CD4-positive, CD25-positive, alpha-beta regulatory T cell (primary cell): ENCODE measurements at regions not wholly inside any gene's neighbourhood (a gene's known extent, or its start where the extent isn't known, plus 50 kb on each side); places are given as distances from the start of the nearest gene placed in this dataset.

Experiments used
- ATAC-seq, 2 donors: fragments of 150-1000 bp; cut with Tn5 transposase; one replicate each; pipeline ENCODE4 v1.10.0; 2021; ENCODE audit warnings: low read depth in 2 of 2, moderate number of reproducible peaks in 2 of 2, moderate library complexity in 1 of 2
- DNase-seq, 3 donors: peaks; one replicate each; pipeline versions ENCODE4 v3.0.0 to v3.0.0-alpha.2; 2012 to 2022; ENCODE audit warnings: mixed read lengths in 1 of 3
- H3K27ac ChIP-seq: one replicate; pipeline ENCODE4 v1.7.0; 2013; ENCODE audit warnings: mild to moderate bottlenecking, low read length; ENCODE audit not compliant: insufficient read depth, poor library complexity, severe bottlenecking
- H3K27me3 ChIP-seq: one replicate; pipeline ENCODE4 v1.7.0; 2013; ENCODE audit warnings: low read length; ENCODE audit not compliant: control insufficient read depth, insufficient read depth
- H3K36me3 ChIP-seq: one replicate; pipeline ENCODE4 v1.7.0; 2013; ENCODE audit warnings: mild to moderate bottlenecking, low read length, moderate library complexity; ENCODE audit not compliant: control insufficient read depth, insufficient read depth
- H3K4me1 ChIP-seq: 2 replicates; pipeline ENCODE4 v1.7.0; 2013; ENCODE audit warnings: mild to moderate bottlenecking, low read length; ENCODE audit not compliant: insufficient read depth, control insufficient read depth, poor library complexity, severe bottlenecking
- H3K4me3 ChIP-seq: one replicate; pipeline ENCODE4 v1.7.0; 2013; ENCODE audit warnings: low read depth, mild to moderate bottlenecking, low read length, moderate library complexity
- H3K9me3 ChIP-seq, 2 experiments: 1 replicate in 1 of 2; 2 replicates in 1 of 2; pipeline ENCODE4 v1.7.0; 2013; ENCODE audit warnings: low read length in 2 of 2, mild to moderate bottlenecking in 1 of 2, moderate library complexity in 1 of 2; ENCODE audit not compliant: control insufficient read depth in 2 of 2
- H3K27ac Mint-ChIP-seq, 3 donors: one replicate each; pipeline ENCODE4 v1.8.0; 2020 to 2022; ENCODE audit warnings: mild to moderate bottlenecking in 3 of 3, mixed read lengths in 3 of 3, moderate library complexity in 2 of 3
- H3K27me3 Mint-ChIP-seq: one replicate; pipeline ENCODE4 v1.8.0; 2022; ENCODE audit warnings: mild to moderate bottlenecking, mixed read lengths
- H3K36me3 Mint-ChIP-seq: one replicate; pipeline ENCODE4 v1.8.0; 2020; ENCODE audit warnings: mixed read lengths
- H3K4me1 Mint-ChIP-seq, 4 donors: one replicate each; pipeline ENCODE4 v1.8.0; 2020 to 2022; ENCODE audit warnings: mixed read lengths in 4 of 4, mild to moderate bottlenecking in 1 of 4
- H3K4me3 Mint-ChIP-seq, 4 donors: one replicate each; pipeline ENCODE4 v1.8.0; 2020 to 2022; ENCODE audit warnings: mild to moderate bottlenecking in 4 of 4, mixed read lengths in 4 of 4, moderate library complexity in 3 of 4
- H3K9me3 Mint-ChIP-seq, 7 donors: one replicate each; pipeline ENCODE4 v1.8.0; 2020 to 2022; ENCODE audit warnings: mixed read lengths in 7 of 7, mild to moderate bottlenecking in 3 of 7, moderate library complexity in 2 of 7

DNA sequence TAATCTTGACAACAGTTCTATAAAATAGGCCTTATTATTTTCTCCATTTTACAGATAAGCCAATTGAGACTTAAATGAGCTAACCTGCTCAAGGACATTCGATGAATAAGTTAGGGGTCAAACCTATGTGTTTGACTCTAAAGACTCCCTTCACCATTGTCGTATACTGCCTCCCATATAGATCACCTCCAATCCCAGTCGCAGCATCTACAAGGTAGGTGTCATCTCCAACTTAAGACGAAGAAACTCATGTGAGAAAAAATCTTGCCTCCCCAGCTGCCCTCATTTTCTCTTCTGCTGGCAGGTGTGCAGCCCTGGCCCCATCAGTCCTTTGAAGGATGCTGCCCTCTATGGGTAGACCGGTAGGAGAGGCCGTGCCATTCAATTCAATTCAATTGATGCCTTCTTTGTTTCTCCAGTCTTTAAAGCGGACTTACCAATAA, 75.2 kb upstream of the SMARCA2 start:
- no peak overlapping the region for H3K4me3 Mint-ChIP-seq
- DNase-seq: peak in 2 of 3 donors; percentile 25 to 44

DNA sequence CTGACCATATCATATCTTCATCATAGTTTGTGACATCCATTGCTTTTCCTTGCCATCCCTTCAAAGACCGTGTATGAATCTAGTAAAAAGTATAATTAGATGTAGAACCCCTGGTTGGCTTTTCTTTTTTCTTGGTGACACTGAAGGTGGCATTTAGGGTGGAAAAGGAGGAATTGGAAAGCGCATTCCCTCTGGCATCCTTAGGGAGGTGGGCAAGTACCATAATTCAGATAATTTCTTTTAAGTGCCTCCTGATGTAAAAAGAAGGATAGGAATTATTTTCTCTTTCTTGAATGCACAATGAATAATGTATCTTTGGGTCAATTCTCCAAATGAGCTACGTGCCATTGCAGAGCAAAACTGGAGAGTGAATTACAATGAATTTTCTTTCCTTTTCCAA, 73.2 kb upstream of the SMARCA2 start:
- Mint-ChIP-seq H3K9me3 (peaks cover 0 to 2% (median 0%) of the 10 kb centered on the region in 7 donors), H3K36me3 (no peaks in the 10 kb centered on the region), H3K4me3 (no peak overlapping the region), H3K4me1 (peaks cover 0 to 3% (median 1%) of the 10 kb centered on the region in 4 donors), H3K27me3 (peaks cover 7% of the 10 kb centered on the region), H3K27ac (no peak overlapping the region)
- Histone ChIP-seq H3K27me3 (no peaks in the 10 kb centered on the region), H3K4me3 (no peak overlapping the region), H3K27ac (no peak overlapping the region), H3K4me1 (no peaks in the 10 kb centered on the region), H3K36me3 (no peaks in the 10 kb centered on the region), H3K9me3 (no peaks in the 10 kb centered on the region)
- ATAC-seq (no peak), DNase-seq (no peak)

More for the DNA sequence above, 75.2 kb upstream of the SMARCA2 start:
- H3K36me3 Mint-ChIP-seq: no peaks in the 10 kb centered on the region
- H3K27me3 Mint-ChIP-seq: peaks cover 7% of the 10 kb centered on the region
- H3K9me3 Mint-ChIP-seq: no peaks in the 10 kb centered on the region
- no peaks in the 10 kb centered on the region for H3K9me3 ChIP-seq
- peaks cover 0 to 3% (median 1%) of the 10 kb centered on the region in 4 donors for H3K4me1 Mint-ChIP-seq
- peak; percentile 39 to 55 for ATAC-seq
- no peak overlapping the region for H3K27ac ChIP-seq
- no peaks in the 10 kb centered on the region for H3K27me3 ChIP-seq
- no peaks in the 10 kb centered on the region for H3K4me1 ChIP-seq
- no peaks in the 10 kb centered on the region for H3K36me3 ChIP-seq
- H3K27ac Mint-ChIP-seq: no peak overlapping the region
- H3K4me3 ChIP-seq: no peak overlapping the region

DNA sequence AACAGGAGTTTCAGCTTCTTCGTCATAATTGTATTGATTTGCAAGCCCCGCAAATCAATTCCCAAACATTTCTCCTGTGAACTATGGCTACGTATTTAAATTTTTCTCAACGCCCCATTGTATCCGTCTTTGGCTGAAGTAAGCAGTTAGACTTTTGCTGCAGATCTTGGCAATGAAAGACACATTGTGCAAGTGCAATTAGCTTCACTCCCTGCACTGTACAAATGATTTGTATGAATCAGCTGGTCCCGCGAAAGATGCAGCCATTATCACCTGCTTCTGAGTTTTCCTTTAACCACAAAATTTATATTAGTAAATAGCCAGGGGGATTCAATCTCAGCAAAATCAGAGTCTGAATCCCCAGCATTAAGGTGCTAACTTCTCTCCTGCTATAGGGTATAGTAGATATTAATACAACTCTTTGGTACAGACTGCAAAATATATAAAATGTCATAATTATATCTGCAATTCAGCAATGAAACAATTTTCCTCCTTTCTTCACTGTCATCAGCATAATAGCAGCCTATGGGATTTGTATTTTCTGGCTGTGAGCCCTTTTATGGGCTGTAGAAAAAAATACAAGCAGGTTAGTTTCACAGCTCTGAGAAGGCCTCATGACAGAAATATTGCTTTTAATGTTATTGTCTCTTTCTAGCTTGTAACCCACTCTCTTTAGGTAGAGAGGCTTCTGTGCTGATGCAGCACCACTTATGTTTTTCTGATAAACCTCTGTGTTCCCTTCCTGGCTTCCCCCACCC, 68.4 kb upstream of the SMARCA2 start:
- H3K27me3 Mint-ChIP-seq: peaks cover 5% of the 10 kb centered on the region
- no peaks in the 10 kb centered on the region for H3K4me1 ChIP-seq
- H3K27me3 ChIP-seq: no peaks in the 10 kb centered on the region
- H3K4me3 Mint-ChIP-seq: no peak overlapping the region
- no peak overlapping the region for H3K4me3 ChIP-seq
- peaks cover 0 to 2% (median 0%) of the 10 kb centered on the region in 7 donors for H3K9me3 Mint-ChIP-seq
- no peak overlapping the region for H3K27ac Mint-ChIP-seq
- no peaks in the 10 kb centered on the region for H3K4me1 Mint-ChIP-seq
- no peaks in the 10 kb centered on the region for H3K36me3 Mint-ChIP-seq
- no peaks in the 10 kb centered on the region for H3K9me3 ChIP-seq
- no peak overlapping the region for H3K27ac ChIP-seq
- no peak for DNase-seq
- no peak for ATAC-seq
- no peaks in the 10 kb centered on the region for H3K36me3 ChIP-seq

DNA sequence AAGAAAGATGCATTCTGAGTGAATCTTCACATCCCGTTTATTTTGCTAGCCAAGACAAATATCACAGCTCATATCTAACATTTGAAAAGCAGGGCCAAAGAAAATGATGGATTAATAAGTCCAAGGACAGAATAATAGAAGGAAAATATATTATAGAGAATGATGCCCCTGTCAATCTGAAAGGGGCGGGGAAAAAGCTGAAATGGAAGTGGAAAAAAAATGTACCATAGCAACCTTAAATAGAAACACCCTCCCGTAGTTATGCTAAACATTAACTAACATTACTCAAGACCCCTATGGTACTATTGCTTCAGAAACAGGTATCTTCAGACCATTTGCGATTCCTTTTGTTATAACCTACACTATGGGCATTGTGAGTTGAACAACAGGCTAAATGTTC, 67.7 kb upstream of the SMARCA2 start:
- Mint-ChIP-seq H3K27ac (no peak overlapping the region), H3K4me3 (no peak overlapping the region), H3K9me3 (peaks cover 0 to 2% (median 0%) of the 10 kb centered on the region in 7 donors), H3K27me3 (peaks cover 5% of the 10 kb centered on the region), H3K36me3 (no peaks in the 10 kb centered on the region), H3K4me1 (no peaks in the 10 kb centered on the region)
- Histone ChIP-seq H3K9me3 (no peaks in the 10 kb centered on the region), H3K27ac (no peak overlapping the region), H3K27me3 (peaks cover under 1% of the 10 kb centered on the region), H3K4me1 (no peaks in the 10 kb centered on the region), H3K36me3 (no peaks in the 10 kb centered on the region), H3K4me3 (no peak overlapping the region)
- no peak for DNase-seq
- ATAC-seq: no peak

DNA sequence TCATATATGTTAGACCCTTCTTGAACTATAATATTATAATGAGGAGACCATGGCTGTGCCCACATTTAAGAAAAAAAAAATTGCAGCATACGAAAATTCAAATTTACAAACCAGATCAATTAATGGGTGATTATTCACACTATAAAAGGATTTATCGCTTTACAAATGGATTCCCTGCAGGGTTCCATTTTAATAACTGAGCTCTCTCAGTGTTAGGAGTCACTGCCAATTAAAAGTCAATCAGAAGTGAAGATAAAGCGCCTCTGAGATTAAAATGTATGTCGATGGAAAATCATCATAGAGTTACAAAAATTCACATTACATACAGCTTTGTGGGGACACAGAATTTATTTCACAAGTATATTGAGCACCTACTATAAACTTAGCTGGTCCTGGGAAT, 66.6 kb upstream of the SMARCA2 start:
- no peak overlapping the region for H3K27ac Mint-ChIP-seq
- H3K9me3 Mint-ChIP-seq: peaks cover 0 to 2% (median 0%) of the 10 kb centered on the region in 7 donors
- no peaks in the 10 kb centered on the region for H3K4me1 ChIP-seq
- peaks cover 5% of the 10 kb centered on the region for H3K27me3 Mint-ChIP-seq
- no peak overlapping the region for H3K4me3 Mint-ChIP-seq
- no peaks in the 10 kb centered on the region for H3K36me3 ChIP-seq
- no peaks in the 10 kb centered on the region for H3K36me3 Mint-ChIP-seq
- no peaks in the 10 kb centered on the region for H3K9me3 ChIP-seq
- DNase-seq: no peak
- peaks cover 3% of the 10 kb centered on the region for H3K27me3 ChIP-seq
- H3K27ac ChIP-seq: no peak overlapping the region
- ATAC-seq: no peak
- H3K4me1 Mint-ChIP-seq: no peaks in the 10 kb centered on the region
- no peak overlapping the region for H3K4me3 ChIP-seq

DNA sequence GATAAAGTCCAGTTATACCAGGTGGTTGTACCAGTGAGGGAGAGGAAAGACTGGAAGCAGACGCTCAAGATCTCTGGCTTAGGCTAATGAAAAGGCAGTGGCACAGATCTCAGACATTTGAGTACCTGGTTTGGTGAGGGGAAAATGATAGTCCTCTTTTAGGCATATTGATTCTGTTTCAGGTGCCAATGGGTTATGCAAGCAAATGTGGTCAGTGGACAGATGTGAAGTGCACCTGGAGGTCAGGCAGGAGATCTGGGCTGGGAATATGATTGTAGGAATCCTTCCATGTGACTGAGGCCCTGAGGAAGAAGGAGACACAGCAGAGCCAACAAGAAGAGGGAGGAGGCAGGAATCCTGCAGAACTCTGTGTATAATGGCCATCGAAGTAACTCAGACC, 63.7 kb upstream of the SMARCA2 start:
- H3K27me3 ChIP-seq: peaks cover 4% of the 10 kb centered on the region
- Mint-ChIP-seq H3K9me3 (no peaks in the 10 kb centered on the region), H3K4me3 (no peak overlapping the region), H3K4me1 (no peaks in the 10 kb centered on the region), H3K36me3 (no peaks in the 10 kb centered on the region), H3K27ac (no peak overlapping the region), H3K27me3 (peaks cover 5% of the 10 kb centered on the region)
- H3K4me3 ChIP-seq: no peak overlapping the region
- no peak overlapping the region for H3K27ac ChIP-seq
- no peaks in the 10 kb centered on the region for H3K9me3 ChIP-seq
- H3K36me3 ChIP-seq: no peaks in the 10 kb centered on the region
- ATAC-seq (no peak), DNase-seq (no peak)
- no peaks in the 10 kb centered on the region for H3K4me1 ChIP-seq

DNA sequence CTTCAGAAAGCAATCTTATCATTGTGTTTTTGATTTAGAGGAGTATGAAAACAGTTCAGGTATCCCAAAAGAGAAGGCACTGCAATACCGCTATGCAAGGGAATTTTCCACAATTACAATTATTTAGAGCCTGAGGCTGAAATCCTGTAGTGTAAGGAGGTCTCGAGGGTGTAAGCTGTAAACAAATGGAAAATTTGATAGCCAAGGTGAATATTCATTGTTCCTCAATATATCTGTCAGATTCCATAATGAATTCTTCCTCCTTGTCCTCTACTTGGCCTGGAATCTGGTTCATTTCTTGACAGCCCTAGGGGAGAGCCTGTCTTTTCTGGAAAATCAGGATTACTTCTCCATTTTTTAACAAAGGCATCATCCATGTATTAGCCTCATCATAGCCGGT, 63.1 kb upstream of the SMARCA2 start:
- Mint-ChIP-seq H3K27ac (no peak overlapping the region), H3K4me1 (no peaks in the 10 kb centered on the region), H3K27me3 (peaks cover 5% of the 10 kb centered on the region), H3K4me3 (no peak overlapping the region), H3K9me3 (no peaks in the 10 kb centered on the region), H3K36me3 (no peaks in the 10 kb centered on the region)
- no peaks in the 10 kb centered on the region for H3K4me1 ChIP-seq
- no peaks in the 10 kb centered on the region for H3K9me3 ChIP-seq
- H3K27me3 ChIP-seq: peaks cover 4% of the 10 kb centered on the region
- DNase-seq (no peak), ATAC-seq (no peak)
- no peaks in the 10 kb centered on the region for H3K36me3 ChIP-seq
- no peak overlapping the region for H3K27ac ChIP-seq
- H3K4me3 ChIP-seq: no peak overlapping the region

DNA sequence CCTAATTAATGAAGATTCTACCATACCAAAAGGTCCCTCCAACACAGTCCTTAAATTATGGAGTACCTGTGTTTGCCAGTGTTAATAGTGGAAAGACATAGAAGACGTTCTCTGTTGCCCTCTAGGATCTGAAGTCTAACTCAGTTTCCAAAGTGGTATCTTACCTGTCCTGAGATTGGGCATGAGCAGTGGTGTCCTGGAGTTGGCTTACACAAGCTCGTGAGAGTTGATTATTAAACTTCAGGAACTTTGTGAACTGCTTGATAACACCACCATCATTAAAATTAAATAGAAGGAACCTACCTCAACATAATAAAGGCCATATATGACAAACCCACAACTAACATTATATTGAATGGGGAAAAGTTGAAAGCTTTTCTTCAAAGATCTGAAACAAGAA, 60.9 kb upstream of the SMARCA2 start:
- Histone ChIP-seq H3K27me3 (peaks cover 4% of the 10 kb centered on the region), H3K4me1 (no peaks in the 10 kb centered on the region), H3K4me3 (no peak overlapping the region), H3K36me3 (no peaks in the 10 kb centered on the region), H3K9me3 (no peaks in the 10 kb centered on the region), H3K27ac (no peak overlapping the region)
- H3K27ac Mint-ChIP-seq: no peak overlapping the region
- ATAC-seq (no peak), DNase-seq (no peak)
- no peaks in the 10 kb centered on the region for H3K9me3 Mint-ChIP-seq
- H3K4me1 Mint-ChIP-seq: no peaks in the 10 kb centered on the region
- no peaks in the 10 kb centered on the region for H3K27me3 Mint-ChIP-seq
- H3K4me3 Mint-ChIP-seq: no peak overlapping the region
- H3K36me3 Mint-ChIP-seq: no peaks in the 10 kb centered on the region
